ENCODE measurements at regions not wholly inside any gene's neighbourhood (a gene's known extent, or its start where the extent isn't known, plus 50 kb on each side); places are given as distances from the start of the nearest gene placed in this dataset.

DNA sequence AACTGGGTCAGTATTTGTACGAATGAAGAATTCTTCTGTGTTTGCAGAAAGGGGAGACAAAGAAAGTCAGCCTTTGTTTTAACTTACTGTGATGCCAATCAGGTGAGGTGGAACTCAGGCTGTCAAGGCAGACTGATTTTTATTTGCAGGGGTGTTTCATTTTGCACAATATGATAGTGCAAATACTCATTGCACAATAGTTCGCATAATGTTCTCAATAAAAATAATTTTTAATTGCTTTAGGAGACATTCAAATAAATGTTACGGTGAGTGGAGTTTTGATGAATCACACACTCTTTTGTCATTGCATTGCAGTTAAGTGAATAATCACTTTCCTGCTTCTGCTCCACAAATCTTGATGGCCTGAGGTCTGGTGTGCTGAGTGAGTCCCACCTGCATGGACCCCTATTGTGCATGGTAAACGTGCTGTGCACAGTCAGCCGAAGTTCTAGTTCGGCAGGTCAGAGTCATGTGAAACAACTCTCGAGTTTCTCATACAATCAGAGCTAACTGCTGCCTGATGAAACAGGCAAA is 141.3 kb upstream of the FZD8 start:
- TF ChIP-seq SPI1 (IDR thresholded peaks at IDR 0.05; ENCODE audit: borderline replicate concordance, insufficient read depth, low read depth, low read length): no peak
- TF ChIP-seq FOXK2 (IDR thresholded peaks at IDR 0.05): no peak
- TF ChIP-seq, protein P1, sequence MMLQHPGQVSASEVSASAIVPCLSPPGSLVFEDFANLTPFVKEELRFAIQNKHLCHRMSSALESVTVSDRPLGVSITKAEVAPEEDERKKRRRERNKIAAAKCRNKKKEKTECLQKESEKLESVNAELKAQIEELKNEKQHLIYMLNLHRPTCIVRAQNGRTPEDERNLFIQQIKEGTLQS (IDR thresholded peaks at IDR 0.05; ENCODE audit: borderline replicate concordance, extremely low read depth, low read depth, low read length): no peak
- no peak for TF ChIP-seq POLR2AphosphoS5 (IDR thresholded peaks at IDR 0.05; ENCODE audit: low read length)
- no peak for TF ChIP-seq POLR2A (IDR thresholded peaks at IDR 0.05; ENCODE audit: low read depth, low read length)
- TF ChIP-seq PAX5 (IDR thresholded peaks at IDR 0.05; ENCODE audit: borderline replicate concordance, low read depth, low read length): no peak
- TF ChIP-seq CHD4 (IDR thresholded peaks at IDR 0.05): no peak
- no peak for TF ChIP-seq MEF2B (IDR thresholded peaks at IDR 0.05; ENCODE audit: partially characterized antibody, poor library complexity, severe bottlenecking)
- TF ChIP-seq EZH2 (IDR thresholded peaks at IDR 0.05; ENCODE audit: borderline replicate concordance, control insufficient read depth, low read depth, low read length): no peak
- no peak for TF ChIP-seq JUNB (IDR thresholded peaks at IDR 0.05)
- no peak for TF ChIP-seq ETV6 (conservative IDR thresholded peaks at IDR 0.05 in 1 of 2, IDR thresholded peaks at IDR 0.05 in 1 of 2; ENCODE audit: borderline replicate concordance in 1 of 2, low read depth in 1 of 2)
- no peak for TF ChIP-seq MYC (IDR thresholded peaks at IDR 0.05; ENCODE audit: insufficient read depth, insufficient read length, insufficient replicate concordance, low read length, severe bottlenecking)
- TF ChIP-seq, protein P2, sequence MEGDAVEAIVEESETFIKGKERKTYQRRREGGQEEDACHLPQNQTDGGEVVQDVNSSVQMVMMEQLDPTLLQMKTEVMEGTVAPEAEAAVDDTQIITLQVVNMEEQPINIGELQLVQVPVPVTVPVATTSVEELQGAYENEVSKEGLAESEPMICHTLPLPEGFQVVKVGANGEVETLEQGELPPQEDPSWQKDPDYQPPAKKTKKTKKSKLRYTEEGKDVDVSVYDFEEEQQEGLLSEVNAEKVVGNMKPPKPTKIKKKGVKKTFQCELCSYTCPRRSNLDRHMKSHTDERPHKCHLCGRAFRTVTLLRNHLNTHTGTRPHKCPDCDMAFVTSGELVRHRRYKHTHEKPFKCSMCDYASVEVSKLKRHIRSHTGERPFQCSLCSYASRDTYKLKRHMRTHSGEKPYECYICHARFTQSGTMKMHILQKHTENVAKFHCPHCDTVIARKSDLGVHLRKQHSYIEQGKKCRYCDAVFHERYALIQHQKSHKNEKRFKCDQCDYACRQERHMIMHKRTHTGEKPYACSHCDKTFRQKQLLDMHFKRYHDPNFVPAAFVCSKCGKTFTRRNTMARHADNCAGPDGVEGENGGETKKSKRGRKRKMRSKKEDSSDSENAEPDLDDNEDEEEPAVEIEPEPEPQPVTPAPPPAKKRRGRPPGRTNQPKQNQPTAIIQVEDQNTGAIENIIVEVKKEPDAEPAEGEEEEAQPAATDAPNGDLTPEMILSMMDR (IDR thresholded peaks at IDR 0.05 in 2 of 3, conservative IDR thresholded peaks at IDR 0.05 in 1 of 3; ENCODE audit: control insufficient read depth in 2 of 3, extremely low read depth in 1 of 3, insufficient read depth in 1 of 3, low read depth in 3 of 3, low read length in 3 of 3): no peak
- no peak for TF ChIP-seq ASH2L (IDR thresholded peaks at IDR 0.05; ENCODE audit: borderline replicate concordance, low read depth)
